ENCODE measurements at regions not wholly inside any gene's neighbourhood (a gene's known extent, or its start where the extent isn't known, plus 50 kb on each side); places are given as distances from the start of the nearest gene placed in this dataset.
A peak's percentile ranks its signal among the peaks of the same experiment; 100 is the strongest.

DNA sequence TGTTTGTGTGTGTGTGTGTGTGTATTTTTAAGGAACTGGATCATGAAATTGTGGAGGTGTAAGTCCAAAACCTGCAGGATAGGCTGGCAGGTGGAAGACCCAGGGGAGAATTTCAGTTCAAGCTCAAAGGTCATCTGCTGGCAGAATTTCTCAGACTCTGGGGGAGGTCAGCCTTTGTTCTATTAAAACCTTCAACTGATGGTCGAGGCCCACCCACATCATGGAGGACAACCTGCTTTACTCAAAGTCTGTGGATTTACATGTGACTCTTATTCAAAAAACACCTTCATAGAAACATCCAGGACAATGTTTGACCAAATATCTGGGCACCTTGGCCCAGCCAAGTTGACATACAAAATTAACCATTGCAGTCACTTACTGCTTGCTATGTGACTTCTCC, 157.2 kb downstream of the EDEM1 start:
- TF ChIP-seq FOSL2 (IDR thresholded peaks at IDR 0.05) (no peak), FOSL2 (CRISPR knock-in tag; IDR thresholded peaks at IDR 0.05) (no peak)
- whole genome bisulfite sequencing (ENCODE audit: missing lambda C conversion rate), result 75% methylated on average over 1 of the region's 1 CpG
- ATAC-seq, result no peak

DNA sequence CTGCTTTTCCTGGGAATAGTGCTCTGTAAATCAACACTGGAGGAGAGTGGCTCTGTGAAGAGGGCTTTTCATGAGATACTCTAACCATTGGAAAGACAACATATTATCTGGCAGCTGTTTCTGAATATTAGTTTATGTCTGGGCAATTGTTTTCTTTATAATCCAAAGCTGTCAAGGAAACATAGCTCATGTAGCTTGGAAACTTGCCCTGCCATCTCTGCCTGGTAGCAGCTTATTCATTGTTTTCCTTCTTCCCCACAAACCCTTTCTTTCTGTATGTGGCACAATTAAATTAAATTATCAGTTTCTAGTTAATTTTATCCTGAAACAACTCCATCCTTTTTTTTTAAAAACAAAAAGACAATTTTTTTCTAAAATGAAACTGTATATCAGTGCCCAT, 160.0 kb downstream of the EDEM1 start:
- CTCF ChIA-PET, result no interaction called here
- ATAC-seq, result no peak
- no peak for DNase-seq (ENCODE audit: low read depth in 1 of 2, low spot score in 1 of 2)
- POLR2A ChIA-PET, result no interaction called here
- H3K27ac ChIP-seq, result 0 out of 6 replicates have a peak overlapping the region, but pooled peaks of 1 of the 2 experiments have one; percentile 8
- H3K4me1 ChIP-seq, result peaks cover 10% of the 10 kb centered on the region; the same call in 1 of the 3 replicates
- no peak overlapping the region for H3K4me3 ChIP-seq
- TF ChIP-seq JUNB (IDR thresholded peaks at IDR 0.05), result no peak
- TF ChIP-seq TFCP2L1 (CRISPR knock-in tag; IDR thresholded peaks at IDR 0.05), result no peak
- no peak for TF ChIP-seq FOSB (CRISPR knock-in tag; IDR thresholded peaks at IDR 0.05)
- no peak for TF ChIP-seq CHD4 (IDR thresholded peaks at IDR 0.05; ENCODE audit: borderline replicate concordance)
- TF ChIP-seq ZC3H11A (IDR thresholded peaks at IDR 0.05), result no peak
- TF ChIP-seq MAFK (IDR thresholded peaks at IDR 0.05; ENCODE audit: partially characterized antibody), result no peak
- TF ChIP-seq ZFP36 (IDR thresholded peaks at IDR 0.05; ENCODE audit: borderline replicate concordance, partially characterized antibody), result no peak
- TF ChIP-seq, protein P1, sequence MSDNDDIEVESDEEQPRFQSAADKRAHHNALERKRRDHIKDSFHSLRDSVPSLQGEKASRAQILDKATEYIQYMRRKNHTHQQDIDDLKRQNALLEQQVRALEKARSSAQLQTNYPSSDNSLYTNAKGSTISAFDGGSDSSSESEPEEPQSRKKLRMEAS (IDR thresholded peaks at IDR 0.05), result no peak
- no peak for TF ChIP-seq PHF8 (IDR thresholded peaks at IDR 0.05; ENCODE audit: borderline replicate concordance, low read depth)
- TF ChIP-seq NFE2L2 (conservative IDR thresholded peaks at IDR 0.05; ENCODE audit: low read length), result no peak
- TF ChIP-seq, protein P2, sequence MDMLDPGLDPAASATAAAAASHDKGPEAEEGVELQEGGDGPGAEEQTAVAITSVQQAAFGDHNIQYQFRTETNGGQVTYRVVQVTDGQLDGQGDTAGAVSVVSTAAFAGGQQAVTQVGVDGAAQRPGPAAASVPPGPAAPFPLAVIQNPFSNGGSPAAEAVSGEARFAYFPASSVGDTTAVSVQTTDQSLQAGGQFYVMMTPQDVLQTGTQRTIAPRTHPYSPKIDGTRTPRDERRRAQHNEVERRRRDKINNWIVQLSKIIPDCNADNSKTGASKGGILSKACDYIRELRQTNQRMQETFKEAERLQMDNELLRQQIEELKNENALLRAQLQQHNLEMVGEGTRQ (IDR thresholded peaks at IDR 0.05), result no peak
- no peak for TF ChIP-seq JUN (IDR thresholded peaks at IDR 0.05)
- no peak for TF ChIP-seq EHF (CRISPR knock-in tag; IDR thresholded peaks at IDR 0.05)
- TF ChIP-seq MAZ (IDR thresholded peaks at IDR 0.05; ENCODE audit: borderline replicate concordance, low read depth, low read length), result no peak
- TF ChIP-seq HOXB13 (CRISPR knock-in tag; IDR thresholded peaks at IDR 0.05; ENCODE audit: low read depth), result no peak
- TF ChIP-seq RAD21 (conservative IDR thresholded peaks at IDR 0.05 in 1 of 2, IDR thresholded peaks at IDR 0.05 in 1 of 2), result no peak
- TF ChIP-seq FOXS1 (CRISPR knock-in tag; IDR thresholded peaks at IDR 0.05), result no peak
- TF ChIP-seq, protein P3, sequence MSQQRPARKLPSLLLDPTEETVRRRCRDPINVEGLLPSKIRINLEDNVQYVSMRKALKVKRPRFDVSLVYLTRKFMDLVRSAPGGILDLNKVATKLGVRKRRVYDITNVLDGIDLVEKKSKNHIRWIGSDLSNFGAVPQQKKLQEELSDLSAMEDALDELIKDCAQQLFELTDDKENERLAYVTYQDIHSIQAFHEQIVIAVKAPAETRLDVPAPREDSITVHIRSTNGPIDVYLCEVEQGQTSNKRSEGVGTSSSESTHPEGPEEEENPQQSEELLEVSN (IDR thresholded peaks at IDR 0.05; ENCODE audit: borderline replicate concordance, low read depth), result no peak
- no peak overlapping the region for H3K4me2 ChIP-seq
- no peak for FAIRE-seq
- H3K9me3 ChIP-seq, result peaks cover 21% of the 10 kb centered on the region; the same call in 2 of the 3 replicates

More for the DNA sequence above, 157.2 kb downstream of the EDEM1 start:
- ChIA-PET CTCF (no interaction called here), POLR2A (no interaction called here)
- Histone ChIP-seq H3K27ac (no peak overlapping the region), H3K9me3 (peaks cover 12% of the 10 kb centered on the region; the same call in 2 of the 3 replicates), H3K4me1 (peaks cover 10% of the 10 kb centered on the region; the same call in 1 of the 3 replicates), H3K4me3 (no peak overlapping the region), H3K4me2 (peak overlapping the region; percentile 8; the same call in 1 of the 3 replicates)
- DNase-seq (ENCODE audit: low read depth in 1 of 2, low spot score in 1 of 2) (no peak), FAIRE-seq (no peak)

DNA sequence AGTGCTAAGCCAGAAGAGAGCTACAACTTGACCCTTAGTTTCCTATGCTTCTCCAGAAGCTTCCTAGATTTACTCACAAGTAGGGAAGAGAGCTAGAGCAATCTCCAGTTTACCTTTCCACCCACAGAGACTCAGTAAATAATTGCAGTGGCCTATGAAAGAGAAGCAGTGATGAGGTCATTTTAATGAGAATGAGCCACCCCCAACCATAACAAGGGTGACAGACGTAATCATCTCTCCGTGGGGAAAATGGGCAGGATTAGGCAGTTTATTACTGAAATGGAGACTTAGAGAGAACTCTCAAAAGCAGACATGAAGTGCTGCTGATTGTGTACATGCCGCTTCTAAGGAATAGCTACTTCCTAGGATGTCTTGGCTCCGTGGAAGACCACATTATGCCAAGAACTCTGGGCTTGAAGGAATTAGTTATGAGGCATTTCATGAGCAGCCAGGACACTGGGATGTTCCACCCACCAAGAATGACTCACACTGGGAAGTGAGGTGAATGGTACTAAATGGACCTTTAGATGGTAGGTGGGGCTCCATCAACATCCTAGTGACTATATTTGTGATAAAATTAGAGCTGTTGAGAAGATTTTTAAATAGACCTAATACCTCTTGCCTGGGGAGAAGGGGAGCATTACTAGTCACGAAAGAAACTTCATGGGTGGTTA, 160.9 kb downstream of the EDEM1 start:
- no peak overlapping the region for H3K4me3 ChIP-seq
- peak overlapping the region in 1 of 2 experiments; percentile 51; a peak in 1 of 6 replicates for H3K27ac ChIP-seq
- WGBS (ENCODE audit: missing lambda C conversion rate), result 71% methylated on average over 5 of the region's 5 CpGs
- no peak overlapping the region for H3K4me2 ChIP-seq
- H3K4me1 ChIP-seq, result peaks cover 10% of the 10 kb centered on the region; the same call in 1 of the 3 replicates
- DNase-seq (ENCODE audit: low read depth in 1 of 2, low spot score in 1 of 2) (peak in 1 of 2 experiments; percentile 12), FAIRE-seq (no peak), ATAC-seq (peak in 1 of 2 experiments; percentile 33; a peak in 2 of 6 replicates)
- peaks cover 21% of the 10 kb centered on the region; the same call in 2 of the 3 replicates for H3K9me3 ChIP-seq
- CTCF ChIA-PET, result no interaction called here
- POLR2A ChIA-PET, result no interaction called here
- TF ChIP-seq, protein P4, sequence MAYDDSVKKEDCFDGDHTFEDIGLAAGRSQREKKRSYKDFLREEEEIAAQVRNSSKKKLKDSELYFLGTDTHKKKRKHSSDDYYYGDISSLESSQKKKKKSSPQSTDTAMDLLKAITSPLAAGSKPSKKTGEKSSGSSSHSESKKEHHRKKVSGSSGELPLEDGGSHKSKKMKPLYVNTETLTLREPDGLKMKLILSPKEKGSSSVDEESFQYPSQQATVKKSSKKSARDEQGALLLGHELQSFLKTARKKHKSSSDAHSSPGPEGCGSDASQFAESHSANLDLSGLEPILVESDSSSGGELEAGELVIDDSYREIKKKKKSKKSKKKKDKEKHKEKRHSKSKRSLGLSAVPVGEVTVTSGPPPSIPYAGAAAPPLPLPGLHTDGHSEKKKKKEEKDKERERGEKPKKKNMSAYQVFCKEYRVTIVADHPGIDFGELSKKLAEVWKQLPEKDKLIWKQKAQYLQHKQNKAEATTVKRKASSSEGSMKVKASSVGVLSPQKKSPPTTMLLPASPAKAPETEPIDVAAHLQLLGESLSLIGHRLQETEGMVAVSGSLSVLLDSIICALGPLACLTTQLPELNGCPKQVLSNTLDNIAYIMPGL (CRISPR knock-in tag; IDR thresholded peaks at IDR 0.05; ENCODE audit: borderline replicate concordance), result no peak
- TF ChIP-seq NFE2L2 (conservative IDR thresholded peaks at IDR 0.05; ENCODE audit: low read length) (no peak), FOXS1 (CRISPR knock-in tag; IDR thresholded peaks at IDR 0.05) (no peak), SREBF2 (IDR thresholded peaks at IDR 0.05) (no peak), HOXB13 (CRISPR knock-in tag; IDR thresholded peaks at IDR 0.05; ENCODE audit: low read depth) (no peak), CHD4 (IDR thresholded peaks at IDR 0.05; ENCODE audit: borderline replicate concordance) (no peak), JUNB (IDR thresholded peaks at IDR 0.05) (no peak), NPAS2 (CRISPR knock-in tag; IDR thresholded peaks at IDR 0.05; ENCODE audit: borderline replicate concordance) (no peak), EP300 (IDR thresholded peaks at IDR 0.05) (no peak), MAFK (IDR thresholded peaks at IDR 0.05; ENCODE audit: partially characterized antibody) (no peak), ZNF302 (CRISPR knock-in tag; IDR thresholded peaks at IDR 0.05) (no peak), CBX2 (IDR thresholded peaks at IDR 0.05; ENCODE audit: borderline replicate concordance, low read depth) (no peak)
- TF ChIP-seq, protein P5, sequence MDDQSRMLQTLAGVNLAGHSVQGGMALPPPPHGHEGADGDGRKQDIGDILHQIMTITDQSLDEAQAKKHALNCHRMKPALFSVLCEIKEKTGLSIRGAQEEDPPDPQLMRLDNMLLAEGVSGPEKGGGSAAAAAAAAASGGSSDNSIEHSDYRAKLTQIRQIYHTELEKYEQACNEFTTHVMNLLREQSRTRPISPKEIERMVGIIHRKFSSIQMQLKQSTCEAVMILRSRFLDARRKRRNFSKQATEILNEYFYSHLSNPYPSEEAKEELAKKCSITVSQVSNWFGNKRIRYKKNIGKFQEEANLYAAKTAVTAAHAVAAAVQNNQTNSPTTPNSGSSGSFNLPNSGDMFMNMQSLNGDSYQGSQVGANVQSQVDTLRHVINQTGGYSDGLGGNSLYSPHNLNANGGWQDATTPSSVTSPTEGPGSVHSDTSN (IDR thresholded peaks at IDR 0.05), result no peak
- TF ChIP-seq, protein P6, sequence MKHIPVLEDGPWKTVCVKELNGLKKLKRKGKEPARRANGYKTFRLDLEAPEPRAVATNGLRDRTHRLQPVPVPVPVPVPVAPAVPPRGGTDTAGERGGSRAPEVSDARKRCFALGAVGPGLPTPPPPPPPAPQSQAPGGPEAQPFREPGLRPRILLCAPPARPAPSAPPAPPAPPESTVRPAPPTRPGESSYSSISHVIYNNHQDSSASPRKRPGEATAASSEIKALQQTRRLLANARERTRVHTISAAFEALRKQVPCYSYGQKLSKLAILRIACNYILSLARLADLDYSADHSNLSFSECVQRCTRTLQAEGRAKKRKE (CRISPR knock-in tag; IDR thresholded peaks at IDR 0.05; ENCODE audit: low read depth), result no peak

All from A549 (cell line).